Right atrium auricular region (tissue), 2 donors: ENCODE measurements at regions not wholly inside any gene's neighbourhood (a gene's known extent, or its start where the extent isn't known, plus 50 kb on each side); places are given as distances from the start of the nearest gene placed in this dataset.

Experiments
- DNase-seq: peaks from one replicate; pipeline ENCODE4 v3.0.0-alpha.2; 2019; ENCODE audit warnings: low spot score
- H3K27ac ChIP-seq, 2 donors: fragments of 200-600 bp; sonication (generic); 1 replicate in 1 of 2; 2 replicates in 1 of 2; pipeline ENCODE4 v1.5.1; 2016 to 2019
- H3K27me3 ChIP-seq, 2 donors: fragments of 200-600 bp; sonication (generic); one replicate each; pipeline versions ENCODE4 v1.5.1 to v1.6.0; 2017 to 2019
- H3K36me3 ChIP-seq: fragments of 200-600 bp; sonication (generic); one replicate; pipeline ENCODE4 v1.5.1; 2016
- H3K4me1 ChIP-seq, 2 donors: fragments of 200-600 bp; sonication (generic); one replicate each; pipeline versions ENCODE4 v1.5.1 to v1.6.0; 2017 to 2019
- H3K4me3 ChIP-seq, 2 donors: fragments of 200-600 bp; sonication (generic); 1 replicate in 1 of 2; 2 replicates in 1 of 2; pipeline ENCODE4 v1.5.1; 2017 to 2019; ENCODE audit warnings: mild to moderate bottlenecking in 1 of 2, moderate library complexity in 1 of 2
- H3K9me3 ChIP-seq, 2 donors: fragments of 200-600 bp; sonication (generic); one replicate each; pipeline ENCODE4 v1.5.1; 2019
- CTCF ChIP-seq, 2 donors: fragments of 200-600 bp; sonication (generic); IDR thresholded peaks; one replicate each; pipeline ENCODE4 v1.5.1; 2019; ENCODE audit warnings: antibody characterized with exemption in 2 of 2

GRCh38 chr1:230591678-230592077, 50.6 kb upstream of the COG2 start:
- no peak for DNase-seq
- no peak overlapping the region for H3K4me3 ChIP-seq
- no peaks in the 10 kb centered on the region for H3K27me3 ChIP-seq
- H3K4me1 ChIP-seq, result no peaks in the 10 kb centered on the region
- no peak overlapping the region for H3K27ac ChIP-seq
- no peak for TF ChIP-seq CTCF (IDR thresholded peaks at IDR 0.05)
- H3K36me3 ChIP-seq, result no peaks in the 10 kb centered on the region
- H3K9me3 ChIP-seq, result no peaks in the 10 kb centered on the region

GRCh38 chr1:230589951-230590350, 52.3 kb upstream of the COG2 start:
- Histone ChIP-seq H3K4me1 (no peaks in the 10 kb centered on the region), H3K27ac (no peak overlapping the region), H3K27me3 (no peaks in the 10 kb centered on the region), H3K9me3 (no peaks in the 10 kb centered on the region), H3K4me3 (no peak overlapping the region), H3K36me3 (no peaks in the 10 kb centered on the region)
- no peak for TF ChIP-seq CTCF (IDR thresholded peaks at IDR 0.05)
- DNase-seq, result no peak

GRCh38 chr1:230588323-230588746, 53.9 kb upstream of the COG2 start:
- no peaks in the 10 kb centered on the region for H3K9me3 ChIP-seq
- no peak for TF ChIP-seq CTCF (IDR thresholded peaks at IDR 0.05)
- no peak overlapping the region for H3K27ac ChIP-seq
- no peaks in the 10 kb centered on the region for H3K36me3 ChIP-seq
- H3K4me3 ChIP-seq, result no peak overlapping the region
- no peak for DNase-seq
- no peaks in the 10 kb centered on the region for H3K27me3 ChIP-seq
- H3K4me1 ChIP-seq, result no peaks in the 10 kb centered on the region

- no peak for DNase-seq
- Histone ChIP-seq H3K27ac (no peak overlapping the region), H3K4me1 (no peaks in the 10 kb centered on the region), H3K36me3 (no peaks in the 10 kb centered on the region), H3K9me3 (no peaks in the 10 kb centered on the region), H3K27me3 (no peaks in the 10 kb centered on the region), H3K4me3 (no peak overlapping the region)
- no peak for TF ChIP-seq CTCF (IDR thresholded peaks at IDR 0.05)
Observed at GRCh38 chr1:230587061-230587460, 55.2 kb upstream of the COG2 start.

GRCh38 chr1:230584660-230585059, 57.6 kb upstream of the COG2 start:
- DNase-seq, result no peak
- Histone ChIP-seq H3K4me3 (no peak overlapping the region), H3K36me3 (no peaks in the 10 kb centered on the region), H3K9me3 (peaks cover 0 to 4% of the 10 kb centered on the region in 2 donors), H3K27me3 (no peaks in the 10 kb centered on the region), H3K27ac (no peak overlapping the region), H3K4me1 (no peaks in the 10 kb centered on the region)
- TF ChIP-seq CTCF (IDR thresholded peaks at IDR 0.05), result no peak

- Histone ChIP-seq H3K9me3 (peaks cover 0 to 4% of the 10 kb centered on the region in 2 donors), H3K36me3 (no peaks in the 10 kb centered on the region), H3K27ac (no peak overlapping the region), H3K4me3 (no peak overlapping the region), H3K4me1 (no peaks in the 10 kb centered on the region), H3K27me3 (no peaks in the 10 kb centered on the region)
- no peak for TF ChIP-seq CTCF (IDR thresholded peaks at IDR 0.05)
- DNase-seq, result no peak
Observed at GRCh38 chr1:230581446-230582079, 60.7 kb upstream of the COG2 start.
